ENCODE measurements at regions not wholly inside any gene's neighbourhood (a gene's known extent, or its start where the extent isn't known, plus 50 kb on each side); places are given as distances from the start of the nearest gene placed in this dataset.

DNA sequence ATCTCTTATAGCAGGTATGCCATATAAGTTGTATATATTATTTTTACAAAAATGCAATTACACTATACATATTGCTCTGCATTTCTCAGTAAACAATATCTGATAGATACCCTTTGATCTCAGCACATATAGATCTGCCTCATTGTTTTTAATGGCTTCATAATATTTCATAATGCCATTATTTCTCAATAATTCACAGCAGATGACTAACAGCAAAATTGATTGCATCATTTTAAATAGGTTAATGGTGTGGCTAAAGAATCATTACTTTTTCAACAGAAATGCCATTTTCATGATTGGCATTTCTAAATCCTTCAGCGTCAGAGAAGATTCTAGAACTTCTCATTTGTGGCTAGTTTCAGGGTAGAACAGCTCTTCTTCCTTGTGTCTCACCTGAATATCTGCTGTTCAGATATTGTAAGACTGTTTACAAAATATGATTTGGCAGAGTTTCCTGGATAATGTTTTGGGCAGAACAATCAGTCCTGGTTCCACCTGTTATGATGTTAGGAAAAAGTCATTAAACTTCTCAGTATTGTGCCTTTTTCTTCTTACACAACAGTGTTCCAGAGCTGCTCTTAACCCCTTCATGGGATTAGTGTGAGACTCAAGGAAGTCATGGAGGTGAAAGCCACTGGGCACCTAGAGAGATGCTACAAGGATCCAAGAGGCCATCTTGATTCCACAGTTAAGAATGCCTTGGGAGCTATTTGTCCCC, 397.6 kb upstream of the THBS1 start:
- H3K27ac ChIP-seq (ENCODE audit: low read depth in 1 of 2, low read length in 1 of 2) = no peak overlapping the region
- TF ChIP-seq, protein P1, sequence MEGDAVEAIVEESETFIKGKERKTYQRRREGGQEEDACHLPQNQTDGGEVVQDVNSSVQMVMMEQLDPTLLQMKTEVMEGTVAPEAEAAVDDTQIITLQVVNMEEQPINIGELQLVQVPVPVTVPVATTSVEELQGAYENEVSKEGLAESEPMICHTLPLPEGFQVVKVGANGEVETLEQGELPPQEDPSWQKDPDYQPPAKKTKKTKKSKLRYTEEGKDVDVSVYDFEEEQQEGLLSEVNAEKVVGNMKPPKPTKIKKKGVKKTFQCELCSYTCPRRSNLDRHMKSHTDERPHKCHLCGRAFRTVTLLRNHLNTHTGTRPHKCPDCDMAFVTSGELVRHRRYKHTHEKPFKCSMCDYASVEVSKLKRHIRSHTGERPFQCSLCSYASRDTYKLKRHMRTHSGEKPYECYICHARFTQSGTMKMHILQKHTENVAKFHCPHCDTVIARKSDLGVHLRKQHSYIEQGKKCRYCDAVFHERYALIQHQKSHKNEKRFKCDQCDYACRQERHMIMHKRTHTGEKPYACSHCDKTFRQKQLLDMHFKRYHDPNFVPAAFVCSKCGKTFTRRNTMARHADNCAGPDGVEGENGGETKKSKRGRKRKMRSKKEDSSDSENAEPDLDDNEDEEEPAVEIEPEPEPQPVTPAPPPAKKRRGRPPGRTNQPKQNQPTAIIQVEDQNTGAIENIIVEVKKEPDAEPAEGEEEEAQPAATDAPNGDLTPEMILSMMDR (IDR thresholded peaks at IDR 0.05; ENCODE audit: control extremely low read depth, extremely low read depth) = no peak
- WGBS, 2 donors = 59 to 80% methylated on average over 1 of the region's 1 CpG
- DNase-seq = no peak
- no peaks in the 10 kb centered on the region for H3K27me3 ChIP-seq (ENCODE audit: control insufficient read depth in 3 of 3, insufficient read depth in 3 of 3, low read length in 2 of 3)
- peaks cover 0 to 34% (median 5%) of the 10 kb centered on the region in 5 donors for H3K4me1 ChIP-seq (ENCODE audit: control insufficient read depth in 5 of 5, insufficient read depth in 5 of 5, low read length in 5 of 5)
- H3K9me3 ChIP-seq (ENCODE audit: control insufficient read depth in 4 of 4, insufficient read depth in 3 of 4, low read length in 3 of 4) = no peaks in the 10 kb centered on the region
- H3K36me3 ChIP-seq (ENCODE audit: control insufficient read depth in 4 of 4, insufficient read depth in 4 of 4, low read length in 4 of 4) = no peaks in the 10 kb centered on the region
- ATAC-seq (ENCODE audit: insufficient read depth, low FRiP score) = no peak
- H3K9ac ChIP-seq (ENCODE audit: insufficient read depth in 1 of 2, low read length in 2 of 2) = no peak overlapping the region
- H3K4me3 ChIP-seq = no peak overlapping the region

DNA sequence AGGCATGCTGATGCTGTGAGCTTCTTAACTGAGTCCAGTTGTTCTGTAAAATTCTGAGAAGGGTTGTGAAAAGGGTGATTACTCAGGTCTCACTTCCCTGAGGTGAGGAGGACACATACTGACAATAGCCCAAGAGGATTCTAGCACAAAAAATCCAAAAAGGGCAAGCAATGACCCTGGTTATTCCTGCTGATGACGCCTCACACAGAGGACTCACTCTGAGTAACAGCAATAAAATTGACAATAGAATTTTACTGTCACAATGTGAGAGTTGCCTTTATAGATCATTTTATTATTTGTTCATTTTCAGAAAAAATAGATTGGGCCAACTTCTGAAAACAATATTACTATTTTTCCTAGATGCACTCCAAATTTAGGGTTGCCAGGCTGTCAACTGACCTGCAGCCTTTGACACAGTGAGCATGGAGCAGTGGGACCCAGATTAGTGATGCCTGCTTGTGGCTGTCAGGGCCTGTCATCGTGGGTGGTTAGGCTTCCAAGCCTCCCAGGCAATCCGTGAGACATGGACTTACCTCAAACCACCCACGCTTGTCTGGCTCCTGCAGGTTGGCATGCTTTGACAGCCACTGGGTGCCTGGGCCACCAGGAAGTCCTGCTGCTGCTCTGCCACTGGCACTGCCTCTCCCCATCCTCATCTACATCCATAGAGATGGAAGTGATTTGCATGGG, 396.0 kb upstream of the THBS1 start:
- H3K27me3 ChIP-seq (ENCODE audit: control insufficient read depth in 3 of 3, insufficient read depth in 3 of 3, low read length in 2 of 3) = no peaks in the 10 kb centered on the region
- H3K4me3 ChIP-seq = no peak overlapping the region
- peaks cover 0 to 20% (median 5%) of the 10 kb centered on the region in 5 donors for H3K4me1 ChIP-seq (ENCODE audit: control insufficient read depth in 5 of 5, insufficient read depth in 5 of 5, low read length in 5 of 5)
- ATAC-seq (ENCODE audit: insufficient read depth, low FRiP score) (no peak), DNase-seq (no peak)
- TF ChIP-seq, protein P1 (IDR thresholded peaks at IDR 0.05; ENCODE audit: control extremely low read depth, extremely low read depth) = no peak
- H3K9ac ChIP-seq (ENCODE audit: insufficient read depth in 1 of 2, low read length in 2 of 2) = no peak overlapping the region
- 90 to 91% methylated on average over 4 of the region's 4 CpGs for WGBS, 2 donors
- H3K27ac ChIP-seq (ENCODE audit: low read depth in 1 of 2, low read length in 1 of 2) = no peak overlapping the region
- no peaks in the 10 kb centered on the region for H3K36me3 ChIP-seq (ENCODE audit: control insufficient read depth in 4 of 4, insufficient read depth in 4 of 4, low read length in 4 of 4)
- no peaks in the 10 kb centered on the region for H3K9me3 ChIP-seq (ENCODE audit: control insufficient read depth in 4 of 4, insufficient read depth in 3 of 4, low read length in 3 of 4)

DNA sequence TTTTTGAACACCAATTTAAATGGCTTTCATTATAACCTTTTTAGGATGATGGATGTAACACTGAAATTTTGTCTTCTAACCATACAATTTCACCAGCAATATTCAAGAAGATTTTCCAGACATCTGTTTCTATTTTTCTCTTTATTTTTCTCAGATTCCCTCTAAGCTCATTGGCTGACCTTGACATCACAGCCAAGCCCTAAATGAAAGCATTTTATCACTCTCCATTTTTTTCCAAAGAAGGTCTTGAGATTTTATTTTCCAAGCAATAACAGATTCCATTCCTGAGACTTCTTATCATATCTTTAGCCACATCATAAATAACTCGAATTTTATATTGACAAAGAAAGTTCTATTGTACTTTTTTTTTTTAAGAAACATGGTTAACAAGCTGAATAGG, 392.6 kb upstream of the THBS1 start:
- TF ChIP-seq, protein P1 (IDR thresholded peaks at IDR 0.05; ENCODE audit: control extremely low read depth, extremely low read depth) = no peak
- no peaks in the 10 kb centered on the region for H3K36me3 ChIP-seq (ENCODE audit: control insufficient read depth in 4 of 4, insufficient read depth in 4 of 4, low read length in 4 of 4)
- DNase-seq = no peak
- H3K27me3 ChIP-seq (ENCODE audit: control insufficient read depth in 3 of 3, insufficient read depth in 3 of 3, low read length in 2 of 3) = no peaks in the 10 kb centered on the region
- H3K4me3 ChIP-seq = no peak overlapping the region
- WGBS, 2 donors = 51 to 76% methylated on average over 1 of the region's 1 CpG
- no peak overlapping the region for H3K27ac ChIP-seq (ENCODE audit: low read depth in 1 of 2, low read length in 1 of 2)
- no peak for ATAC-seq (ENCODE audit: insufficient read depth, low FRiP score)
- H3K9ac ChIP-seq (ENCODE audit: insufficient read depth in 1 of 2, low read length in 2 of 2) = no peak overlapping the region
- peaks cover 0 to 9% (median 7%) of the 10 kb centered on the region in 5 donors for H3K4me1 ChIP-seq (ENCODE audit: control insufficient read depth in 5 of 5, insufficient read depth in 5 of 5, low read length in 5 of 5)
- H3K9me3 ChIP-seq (ENCODE audit: control insufficient read depth in 4 of 4, insufficient read depth in 3 of 4, low read length in 3 of 4) = no peaks in the 10 kb centered on the region
